ENCODE measurements at regions not wholly inside any gene's neighbourhood (a gene's known extent, or its start where the extent isn't known, plus 50 kb on each side); places are given as distances from the start of the nearest gene placed in this dataset.

GRCh38 chr10:2982146-2982545 is 85.2 kb upstream of the PFKP start:
- H3K4me3 ChIP-seq: no peak overlapping the region
- H3K27ac ChIP-seq: no peak overlapping the region
- no peak for DNase-seq (ENCODE audit: low spot score in 2 of 2)
- no peaks in the 10 kb centered on the region for H3K4me1 ChIP-seq
- no peaks in the 10 kb centered on the region for H3K27me3 ChIP-seq
- TF ChIP-seq POLR2A (IDR thresholded peaks at IDR 0.05) (no peak), POLR2AphosphoS5 (IDR thresholded peaks at IDR 0.05) (no peak), CTCF (IDR thresholded peaks at IDR 0.05) (no peak)
- intact Hi-C loops (cut with DNase I; ENCODE audit: low total_unique reads): no loop called here
- no peaks in the 10 kb centered on the region for H3K9me3 ChIP-seq
- no peaks in the 10 kb centered on the region for H3K36me3 ChIP-seq

- intact Hi-C loops (cut with DNase I; ENCODE audit: low total_unique reads): no loop called here
- H3K27ac ChIP-seq: no peak overlapping the region
- H3K9me3 ChIP-seq: no peaks in the 10 kb centered on the region
- no peaks in the 10 kb centered on the region for H3K4me1 ChIP-seq
- TF ChIP-seq CTCF (IDR thresholded peaks at IDR 0.05) (no peak), POLR2A (IDR thresholded peaks at IDR 0.05) (no peak), POLR2AphosphoS5 (IDR thresholded peaks at IDR 0.05) (no peak)
- DNase-seq (ENCODE audit: low spot score in 2 of 2): no peak
- no peak overlapping the region for H3K4me3 ChIP-seq
- no peaks in the 10 kb centered on the region for H3K36me3 ChIP-seq
- no peaks in the 10 kb centered on the region for H3K27me3 ChIP-seq
These were observed 86.0 kb upstream of the PFKP start for GRCh38 chr10:2981361-2981801.

GRCh38 chr10:2980791-2981360 is 86.5 kb upstream of the PFKP start:
- intact Hi-C loops (cut with DNase I; ENCODE audit: low total_unique reads): no loop called here
- no peaks in the 10 kb centered on the region for H3K27me3 ChIP-seq
- no peak for TF ChIP-seq POLR2A (IDR thresholded peaks at IDR 0.05)
- no peak for TF ChIP-seq CTCF (IDR thresholded peaks at IDR 0.05)
- no peak for TF ChIP-seq POLR2AphosphoS5 (IDR thresholded peaks at IDR 0.05)
- H3K27ac ChIP-seq: no peak overlapping the region
- no peaks in the 10 kb centered on the region for H3K4me1 ChIP-seq
- DNase-seq (ENCODE audit: low spot score in 2 of 2): no peak
- H3K4me3 ChIP-seq: no peak overlapping the region
- H3K36me3 ChIP-seq: no peaks in the 10 kb centered on the region
- H3K9me3 ChIP-seq: no peaks in the 10 kb centered on the region

- no peak for TF ChIP-seq CTCF (IDR thresholded peaks at IDR 0.05)
- TF ChIP-seq POLR2A (IDR thresholded peaks at IDR 0.05): no peak
- TF ChIP-seq POLR2AphosphoS5 (IDR thresholded peaks at IDR 0.05): no peak
- no peak overlapping the region for H3K27ac ChIP-seq
- H3K27me3 ChIP-seq: no peaks in the 10 kb centered on the region
- no peaks in the 10 kb centered on the region for H3K9me3 ChIP-seq
- no peak for DNase-seq (ENCODE audit: low spot score in 2 of 2)
- no peaks in the 10 kb centered on the region for H3K36me3 ChIP-seq
- no peak overlapping the region for H3K4me3 ChIP-seq
- intact Hi-C loops (cut with DNase I; ENCODE audit: low total_unique reads): no loop called here
- no peaks in the 10 kb centered on the region for H3K4me1 ChIP-seq
These were observed 87.2 kb upstream of the PFKP start for GRCh38 chr10:2980116-2980515.

- Histone ChIP-seq H3K36me3 (no peaks in the 10 kb centered on the region), H3K4me3 (no peak overlapping the region), H3K27ac (no peak overlapping the region), H3K4me1 (no peaks in the 10 kb centered on the region), H3K9me3 (no peaks in the 10 kb centered on the region), H3K27me3 (no peaks in the 10 kb centered on the region)
- no peak for TF ChIP-seq POLR2A (IDR thresholded peaks at IDR 0.05)
- no peak for TF ChIP-seq CTCF (IDR thresholded peaks at IDR 0.05)
- TF ChIP-seq POLR2AphosphoS5 (IDR thresholded peaks at IDR 0.05): no peak
- DNase-seq (ENCODE audit: low spot score in 2 of 2): no peak
- intact Hi-C loops (cut with DNase I; ENCODE audit: low total_unique reads): no loop called here
These were observed 88.0 kb upstream of the PFKP start for GRCh38 chr10:2979306-2979705.
